Adrenal gland (tissue), 9 donors: ENCODE measurements at regions not wholly inside any gene's neighbourhood (a gene's known extent, or its start where the extent isn't known, plus 50 kb on each side); places are given as distances from the start of the nearest gene placed in this dataset.
"Not testable (repeated sequence)": the region's sequence is repeated elsewhere in the genome, so short reads cannot be mapped to it uniquely, and the experiment has no call there.

Experiments used
- DNase-seq, 7 donors: peaks; one replicate each; pipeline ENCODE4 v3.0.0-alpha.2; 2019 to 2020
- H3K27ac ChIP-seq, 5 donors: fragments of 200-600 bp; sonication (generic) in 4 of 5; 1 replicate in 3 of 5; 2 replicates in 2 of 5; pipeline versions ENCODE4 v1.5.1 to v1.8.0; 2016 to 2020; ENCODE audit warnings: mild to moderate bottlenecking in 1 of 5
- H3K27me3 ChIP-seq: fragments of 200-600 bp; 2 replicates; pipeline ENCODE4 v1.8.0; 2021
- H3K36me3 ChIP-seq, 2 donors: fragments of 200-600 bp; replicated peaks in 1 of 2; 1 replicate in 1 of 2; 2 replicates in 1 of 2; pipeline versions ENCODE4 v1.5.1 to v1.8.0; 2018 to 2022
- H3K4me1 ChIP-seq, 2 donors: fragments of 200-600 bp; replicated peaks in 1 of 2; 1 replicate in 1 of 2; 2 replicates in 1 of 2; pipeline versions ENCODE4 v1.5.1 to v1.8.0; 2018 to 2021
- H3K4me3 ChIP-seq, 4 donors: fragments of 200-600 bp; sonication (generic) in 3 of 4; one replicate each; pipeline ENCODE4 v1.5.1; 2016 to 2018
- H3K9me3 ChIP-seq, 3 donors: fragments of 200-600 bp; sonication (generic) in 1 of 3; replicated peaks in 1 of 3; 1 replicate in 2 of 3; 2 replicates in 1 of 3; pipeline versions ENCODE4 v1.5.1 to v1.8.0; 2016 to 2021
- CTCF ChIP-seq, 6 experiments: fragments of 450-650 bp in 4 of 6; fragments of 200-600 bp in 2 of 6; sonication (generic) in 1 of 6; IDR thresholded peaks; 1 replicate in 5 of 6; 2 replicates in 1 of 6; pipeline versions ENCODE4 v1.5.1 to v1.8.0; 2016 to 2021; ENCODE audit warnings: antibody characterized with exemption in 6 of 6, mild to moderate bottlenecking in 2 of 6, moderate library complexity in 1 of 6
- POLR2A ChIP-seq, 2 donors: fragments of 450-650 bp; IDR thresholded peaks; one replicate each; pipeline ENCODE4 v1.6.1; 2017; ENCODE audit warnings: antibody characterized with exemption in 2 of 2, mild to moderate bottlenecking in 2 of 2, moderate library complexity in 1 of 2
- WGBS, 4 donors: extraction: QIAGEN DNeasy Blood & Tissue Kit in 2 of 4; methylation state at CpG; one replicate each; pipeline versions ENCODE4 v1.1.5 to v1.1.7; 2013 to 2017; 5-methylcytosine and 5-hydroxymethylcytosine counted together
- intact Hi-C, 2 donors: fragments of 100-400 bp; cut with DNase I; formaldehyde crosslinking; loops; one replicate each; pipeline versions ENCODE4 v1.14.1 to v1.15.0; 2022 to 2023
- donor health status: healthy with polysubstance abuse.
- donor health status: Bipolar disorder and iron deficiency.
- donor health status: DM: yes; HTN: yes; CAD: no.
- donor health status: DM: no; HTN: no; CAD: no.
- donor health status: DM: no; HTN: no; CAD: no.

GRCh38 chr12:124698998-124699305, 131.5 kb upstream of the NCOR2 start:
- Histone ChIP-seq H3K9me3 (no peaks in the 10 kb centered on the region), H3K27ac (peak overlapping the region in 1 of 5 donors; percentile 68), H3K4me3 (no peak overlapping the region), H3K36me3 (no peaks in the 10 kb centered on the region), H3K27me3 (no peaks in the 10 kb centered on the region), H3K4me1 (peaks cover 0 to 16% of the 10 kb centered on the region in 2 donors)
- intact Hi-C loops, result no loop called here
- TF ChIP-seq POLR2A (IDR thresholded peaks at IDR 0.05), result no peak
- TF ChIP-seq CTCF (IDR thresholded peaks at IDR 0.05), result no peak
- DNase-seq, result no peak
- 76 to 86% (median 84%) methylated on average over 6 of the region's 6 CpGs for WGBS, 4 donors

GRCh38 chr12:124698211-124698997, 131.0 kb upstream of the NCOR2 start:
- intact Hi-C loops, result no loop called here
- no peak for DNase-seq
- peak overlapping the region in 2 of 5 donors; percentile 30 to 68 for H3K27ac ChIP-seq
- no peaks in the 10 kb centered on the region for H3K27me3 ChIP-seq
- H3K36me3 ChIP-seq, result no peaks in the 10 kb centered on the region
- H3K4me3 ChIP-seq, result no peak overlapping the region
- WGBS, 4 donors, result 74 to 80% (median 79%) methylated on average over 14 to 15 of the region's 15 CpGs
- H3K9me3 ChIP-seq, result no peaks in the 10 kb centered on the region
- H3K4me1 ChIP-seq, result peaks cover 0 to 16% of the 10 kb centered on the region in 2 donors
- no peak for TF ChIP-seq CTCF (IDR thresholded peaks at IDR 0.05)
- TF ChIP-seq POLR2A (IDR thresholded peaks at IDR 0.05), result no peak

- H3K9me3 ChIP-seq, H3K4me3 ChIP-seq, H3K36me3 ChIP-seq, DNase-seq, H3K27me3 ChIP-seq, intact Hi-C loops: not testable (repeated sequence)
- H3K27ac ChIP-seq, result peak overlapping the region in 2 of 5 donors; percentile 30 to 68
- H3K4me1 ChIP-seq, result peaks cover 0 to 16% of the 10 kb centered on the region in 2 donors
- WGBS, 4 donors, result 86 to 93% (median 90%) methylated on average over 9 to 11 of the region's 11 CpGs
These were observed 130.3 kb upstream of the NCOR2 start for GRCh38 chr12:124697722-124698121.

GRCh38 chr12:124696693-124697476, 129.5 kb upstream of the NCOR2 start:
- Histone ChIP-seq H3K27ac (no peak overlapping the region), H3K27me3 (no peaks in the 10 kb centered on the region), H3K36me3 (no peaks in the 10 kb centered on the region), H3K4me1 (peaks cover 0 to 16% of the 10 kb centered on the region in 2 donors), H3K9me3 (peaks cover 0 to 8% (median 0%) of the 10 kb centered on the region in 3 donors), H3K4me3 (no peak overlapping the region)
- DNase-seq, result peak in 3 of 7 donors; percentile 44 to 64 (median 44)
- WGBS, 4 donors, result 43 to 67% (median 46%) methylated on average over 3 of the region's 3 CpGs
- TF ChIP-seq CTCF (IDR thresholded peaks at IDR 0.05) (no peak), POLR2A (IDR thresholded peaks at IDR 0.05) (no peak)
- intact Hi-C loops, result no loop called here
